HepG2 (cell line): ENCODE measurements at regions not wholly inside any gene's neighbourhood (a gene's known extent, or its start where the extent isn't known, plus 50 kb on each side); places are given as distances from the start of the nearest gene placed in this dataset.
A peak's percentile ranks its signal among the peaks of the same experiment; 100 is the strongest.

Experiments used
- FOXJ3 ChIP-seq: sonication (generic); formaldehyde crosslinking; IDR thresholded peaks from 2 replicates; pipeline ENCODE4 v1.4.0; 2020; ENCODE audit warnings: missing genetic modification reagents, mild to moderate bottlenecking, borderline replicate concordance
- HDAC2 ChIP-seq: sonication (generic); formaldehyde crosslinking; IDR thresholded peaks from 2 replicates; pipeline ENCODE4 v1.4.0; 2020; ENCODE audit warnings: missing genetic modification reagents
- HNF1A ChIP-seq, 2 experiments: sonication (generic) in 1 of 2; formaldehyde crosslinking in 1 of 2; IDR thresholded peaks; 2 replicates each; pipeline versions ENCODE4 v1.4.0 to v1.6.1; 2016 to 2020; ENCODE audit warnings: borderline replicate concordance in 1 of 2, low read depth in 1 of 2, mild to moderate bottlenecking in 1 of 2, missing genetic modification reagents in 1 of 2
- HNF4A ChIP-seq: sonication (generic); formaldehyde crosslinking; IDR thresholded peaks from 2 replicates; pipeline ENCODE4 v1.4.0; 2020; ENCODE audit warnings: missing genetic modification reagents
- MEIS2 ChIP-seq: sonication (generic); formaldehyde crosslinking; IDR thresholded peaks from 2 replicates; pipeline ENCODE4 v1.9.0; 2021; ENCODE audit warnings: mild to moderate bottlenecking, missing genetic modification reagents
- MIER3 ChIP-seq: IDR thresholded peaks from 2 replicates; pipeline ENCODE4 v1.6.1; 2016; ENCODE audit warnings: missing compliant biosample characterization, borderline replicate concordance
- NCOA2 ChIP-seq: sonication (generic); formaldehyde crosslinking; IDR thresholded peaks from 2 replicates; pipeline ENCODE4 v1.8.0; 2022; ENCODE audit warnings: inconsistent platforms
- POGZ ChIP-seq: sonication (generic); formaldehyde crosslinking; IDR thresholded peaks from 2 replicates; pipeline ENCODE4 v1.4.0; 2020; ENCODE audit warnings: mild to moderate bottlenecking, missing genetic modification reagents
- REST ChIP-seq, 2 experiments: IDR thresholded peaks; 2 replicates each; pipeline ENCODE4 v1.6.1; 2011 to 2012; ENCODE audit warnings: low read length in 2 of 2, borderline replicate concordance in 1 of 2, low read depth in 1 of 2, mild to moderate bottlenecking in 1 of 2, moderate library complexity in 1 of 2
- SAP130 ChIP-seq: IDR thresholded peaks from 2 replicates; pipeline ENCODE4 v1.6.1; 2016; ENCODE audit warnings: low read depth
- TEAD3 ChIP-seq: optimal IDR thresholded peaks from 2 replicates; pipeline ENCODE3; 2016; ENCODE audit warnings: borderline replicate concordance
- TFE3 ChIP-seq: IDR thresholded peaks from 2 replicates; pipeline ENCODE4 v1.6.1; 2016
- ZBTB7B ChIP-seq: sonication (generic); formaldehyde crosslinking; IDR thresholded peaks from 2 replicates; pipeline ENCODE4 v1.4.0; 2020; ENCODE audit warnings: missing genetic modification reagents
- ZFX ChIP-seq: sonication (generic); formaldehyde crosslinking; IDR thresholded peaks from 2 replicates; pipeline ENCODE4 v1.4.0; 2020; ENCODE audit warnings: mild to moderate bottlenecking, low read depth, missing genetic modification reagents, moderate library complexity
- ZMYM3 ChIP-seq: sonication (generic); formaldehyde crosslinking; IDR thresholded peaks from 2 replicates; pipeline ENCODE4 v1.5.1; 2020; ENCODE audit warnings: mild to moderate bottlenecking, missing genetic modification reagents
- ZNF12 ChIP-seq: sonication (generic); formaldehyde crosslinking; IDR thresholded peaks from 2 replicates; pipeline ENCODE4 v1.5.0; 2020; ENCODE audit warnings: missing genetic modification reagents
- ZNF160 ChIP-seq: sonication (generic); formaldehyde crosslinking; IDR thresholded peaks from 2 replicates; pipeline ENCODE4 v1.8.0; 2022; ENCODE audit warnings: mild to moderate bottlenecking, inconsistent platforms, missing genetic modification reagents
- ZNF331 ChIP-seq: sonication (generic); formaldehyde crosslinking; IDR thresholded peaks from 2 replicates; pipeline ENCODE4 v1.4.0; 2020; ENCODE audit warnings: missing genetic modification reagents
- TF ChIP-seq, protein P1 (sequence below), 2 experiments: sonication (generic) in 1 of 2; formaldehyde crosslinking in 1 of 2; IDR thresholded peaks; 2 replicates each; pipeline versions ENCODE4 v1.4.0 to v1.6.1; 2018 to 2020; ENCODE audit warnings: missing genetic modification reagents in 2 of 2, borderline replicate concordance in 1 of 2, low read depth in 1 of 2, mild to moderate bottlenecking in 1 of 2, missing biosample characterization in 1 of 2

DNA sequence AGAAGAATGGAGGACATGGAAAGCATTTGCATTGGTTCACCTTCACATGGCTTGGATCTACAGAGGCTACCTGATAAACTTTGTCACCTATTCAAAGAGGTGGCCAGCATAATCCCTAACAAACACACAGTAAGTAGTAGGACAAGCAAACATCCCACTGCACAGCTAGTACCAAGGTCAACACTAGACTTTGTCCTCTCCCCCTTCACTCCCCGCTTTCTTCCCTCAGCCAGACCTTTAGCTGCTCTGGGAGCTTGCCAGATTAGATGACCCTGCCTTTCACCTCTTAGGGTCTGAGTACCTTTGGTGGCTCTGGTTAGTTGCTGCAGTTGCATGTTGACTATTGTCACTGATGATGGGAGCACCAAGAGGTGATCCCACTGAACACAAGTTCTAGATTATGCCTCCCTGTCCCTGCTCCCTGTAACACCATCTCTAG is 211.3 kb downstream of the CCDC74A start (continued):
- TF ChIP-seq, protein P1, sequence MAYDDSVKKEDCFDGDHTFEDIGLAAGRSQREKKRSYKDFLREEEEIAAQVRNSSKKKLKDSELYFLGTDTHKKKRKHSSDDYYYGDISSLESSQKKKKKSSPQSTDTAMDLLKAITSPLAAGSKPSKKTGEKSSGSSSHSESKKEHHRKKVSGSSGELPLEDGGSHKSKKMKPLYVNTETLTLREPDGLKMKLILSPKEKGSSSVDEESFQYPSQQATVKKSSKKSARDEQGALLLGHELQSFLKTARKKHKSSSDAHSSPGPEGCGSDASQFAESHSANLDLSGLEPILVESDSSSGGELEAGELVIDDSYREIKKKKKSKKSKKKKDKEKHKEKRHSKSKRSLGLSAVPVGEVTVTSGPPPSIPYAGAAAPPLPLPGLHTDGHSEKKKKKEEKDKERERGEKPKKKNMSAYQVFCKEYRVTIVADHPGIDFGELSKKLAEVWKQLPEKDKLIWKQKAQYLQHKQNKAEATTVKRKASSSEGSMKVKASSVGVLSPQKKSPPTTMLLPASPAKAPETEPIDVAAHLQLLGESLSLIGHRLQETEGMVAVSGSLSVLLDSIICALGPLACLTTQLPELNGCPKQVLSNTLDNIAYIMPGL (CRISPR knock-in tag; IDR thresholded peaks at IDR 0.05; ENCODE audit: borderline replicate concordance in 1 of 2, low read depth in 1 of 2): peak in 1 of 2 experiments; percentile 54; a peak in 1 of 4 replicates
- TF ChIP-seq SAP130 (CRISPR knock-in tag) (peak; percentile 64), ZFX (CRISPR knock-in tag) (peak; percentile 31; the same call in 1 of the 2 replicates), HDAC2 (CRISPR knock-in tag) (peak; percentile 93), ZBTB7B (CRISPR knock-in tag) (peak; percentile 92; the same call in 1 of the 2 replicates), HNF1A (IDR thresholded peaks at IDR 0.05; ENCODE audit: low read depth) (peak; percentile 26; the same call in 1 of the 2 replicates), HNF1A (CRISPR knock-in tag; IDR thresholded peaks at IDR 0.05; ENCODE audit: borderline replicate concordance) (peak; percentile 40; the same call in 1 of the 2 replicates), FOXJ3 (CRISPR knock-in tag) (peak; percentile 87; the same call in 1 of the 2 replicates), TFE3 (CRISPR knock-in tag) (0 out of 2 replicates have a peak, but pooled peaks have one; percentile 41), POGZ (CRISPR knock-in tag) (peak; percentile 79), NCOA2 (CRISPR knock-in tag) (peak; percentile 80), HNF4A (CRISPR knock-in tag) (peak; percentile 98), REST (IDR thresholded peaks at IDR 0.05; ENCODE audit: borderline replicate concordance in 1 of 2, low read depth in 1 of 2, low read length in 2 of 2) (0 out of 4 replicates have a peak, but pooled peaks of 1 of the 2 experiments have one; percentile 28), ZNF331 (CRISPR knock-in tag) (peak; percentile 89), ZNF160 (CRISPR knock-in tag) (peak; percentile 37; the same call in 1 of the 2 replicates), MIER3 (CRISPR knock-in tag) (peak; percentile 83; the same call in 1 of the 2 replicates), ZNF12 (CRISPR knock-in tag) (peak; percentile 76; the same call in 1 of the 2 replicates), MEIS2 (peak; percentile 16; the same call in 1 of the 2 replicates), TEAD3 (CRISPR knock-in tag) (peak; percentile 21), ZMYM3 (CRISPR knock-in tag) (peak; percentile 45; the same call in 1 of the 2 replicates)
